ENCODE measurements at regions not wholly inside any gene's neighbourhood (a gene's known extent, or its start where the extent isn't known, plus 50 kb on each side); places are given as distances from the start of the nearest gene placed in this dataset.

GRCh38 chr15:70262171-70262570 lies 164.5 kb upstream of the TLE3 start:
- H3K9me3 ChIP-seq (replicated peaks; ENCODE audit: control insufficient read depth, insufficient read depth, low read depth, low read length): no peaks in the 10 kb centered on the region
- BruUV-seq (replicated peaks): no TSS peak
- DNase-seq (ENCODE audit: extremely low read depth in 1 of 4, low spot score in 3 of 4): no peak
- CTCF ChIA-PET (ENCODE audit: low intra/inter-chr PET ratio): no interaction called here
- WGBS (ENCODE audit: insufficient coverage, low coverage, missing lambda C conversion rate): 0% methylated on average over 2 of the region's 2 CpGs
- no peak overlapping the region for H3K9ac ChIP-seq (ENCODE audit: insufficient read depth in 1 of 2, low read depth in 2 of 2, low read length in 2 of 2)
- H4K20me1 ChIP-seq (replicated peaks; ENCODE audit: control insufficient read depth, insufficient read depth, low read length): peaks cover 6% of the 10 kb centered on the region; the same call in 1 of the 2 replicates
- intact Hi-C loops (cut with micrococcal nuclease): loop anchor here (10.0 kb wide), 1 partner anchor 223 kb away; no protein-coding TSS in a partner anchor
- peaks cover 5 to 8% of the 10 kb centered on the region in 2 experiments; a peak in 3 of 5 replicates for H3K4me1 ChIP-seq (replicated peaks in 1 of 2; ENCODE audit: control insufficient read depth in 2 of 2, insufficient read depth in 2 of 2, low read length in 2 of 2)
- H2AFZ ChIP-seq (ENCODE audit: low read depth, low read length): no peak overlapping the region
- TF ChIP-seq MEF2D (tag; conservative IDR thresholded peaks at IDR 0.05; ENCODE audit: low read depth): no peak
- no peak for TF ChIP-seq MECOM (CRISPR knock-in tag; IDR thresholded peaks at IDR 0.05)
- no peak for TF ChIP-seq XRCC4 (IDR thresholded peaks at IDR 0.05; ENCODE audit: extremely low read depth, insufficient read depth, insufficient read length)
- no peak for TF ChIP-seq ZNF280B (CRISPR knock-in tag; IDR thresholded peaks at IDR 0.05)
- TF ChIP-seq CUX1 (CRISPR knock-in tag; IDR thresholded peaks at IDR 0.05): no peak
- no peak for TF ChIP-seq DNMT1 (IDR thresholded peaks at IDR 0.05)
- no peak for TF ChIP-seq NCOA4 (IDR thresholded peaks at IDR 0.05; ENCODE audit: partially characterized antibody)
- TF ChIP-seq KDM2B (CRISPR knock-in tag; IDR thresholded peaks at IDR 0.05): no peak
- TF ChIP-seq TEAD1 (CRISPR knock-in tag; IDR thresholded peaks at IDR 0.05): no peak
- no peak for TF ChIP-seq EWSR1 (IDR thresholded peaks at IDR 0.05; ENCODE audit: borderline replicate concordance, low read depth, partially characterized antibody)
- TF ChIP-seq PURB (CRISPR knock-in tag; IDR thresholded peaks at IDR 0.05; ENCODE audit: low read depth): no peak
- TF ChIP-seq ETV1 (tag; conservative IDR thresholded peaks at IDR 0.05; ENCODE audit: low read depth): no peak
- TF ChIP-seq SAP30 (IDR thresholded peaks at IDR 0.05; ENCODE audit: borderline replicate concordance, insufficient read depth, low read depth, low read length, poor library complexity, severe bottlenecking): no peak
- no peaks in the 10 kb centered on the region for H3K36me3 ChIP-seq (ENCODE audit: control insufficient read depth, insufficient read depth, low read length)
- POLR2A ChIA-PET: no interaction called here
- H3K27me3 ChIP-seq (ENCODE audit: control insufficient read depth in 2 of 2, insufficient read depth in 2 of 2, low read length in 2 of 2): peaks cover 2 to 30% of the 10 kb centered on the region in 2 experiments; a peak in 3 of 5 replicates
- in situ Hi-C loops (cut with MboI): no loop called here
- H3K4me3 ChIP-seq: no peak overlapping the region
- H3K9me1 ChIP-seq (ENCODE audit: control insufficient read depth, insufficient read depth, low read length): no peaks in the 10 kb centered on the region
- no peaks in the 10 kb centered on the region for H3K79me2 ChIP-seq (ENCODE audit: control insufficient read depth, insufficient read depth, low read length)
- no peak overlapping the region for H3K4me2 ChIP-seq (ENCODE audit: insufficient read depth, low read length)
- H3K27ac ChIP-seq (ENCODE audit: extremely low read depth, low read depth, low read length): no peak overlapping the region
- no peak for ATAC-seq
- no peak for FAIRE-seq
